Activated effector memory CD4-positive, alpha-beta T cell treated with Interleukin-2 at 50 U/mL for 16 hours (primary cell): ENCODE measurements at regions not wholly inside any gene's neighbourhood (a gene's known extent, or its start where the extent isn't known, plus 50 kb on each side); places are given as distances from the start of the nearest gene placed in this dataset.
"Not testable (repeated sequence)": the region's sequence is repeated elsewhere in the genome, so short reads cannot be mapped to it uniquely, and the experiment has no call there.

ENCODE experiments used
- DNase-seq: peaks from one replicate; pipeline ENCODE4 v3.0.0-alpha.2; 2020

GRCh38 chr2:238502088-238502810 is 75.5 kb downstream of the ASB1 start:
- DNase-seq, result no peak

- no peak for DNase-seq
Measured at GRCh38 chr2:238502956-238503791, 76.4 kb downstream of the ASB1 start.

- no peak for DNase-seq
Measured at GRCh38 chr2:238504181-238504931, 77.6 kb downstream of the ASB1 start.

- DNase-seq, result no peak
Measured at GRCh38 chr2:238505119-238505891, 78.6 kb downstream of the ASB1 start.

- DNase-seq, result no peak
Measured at GRCh38 chr2:238505892-238506280, 79.2 kb downstream of the ASB1 start.

GRCh38 chr2:238506371-238507068 is 79.8 kb downstream of the ASB1 start:
- no peak for DNase-seq

GRCh38 chr2:238507836-238508235 is 81.1 kb downstream of the ASB1 start:
- DNase-seq, result no peak

GRCh38 chr2:238509151-238509835 is 82.6 kb downstream of the ASB1 start:
- DNase-seq, result no peak

GRCh38 chr2:238509903-238510302 is 83.2 kb downstream of the ASB1 start:
- no peak for DNase-seq

GRCh38 chr2:238510911-238511613 is 84.3 kb downstream of the ASB1 start:
- DNase-seq, result no peak

GRCh38 chr2:238511614-238511950 is 84.9 kb downstream of the ASB1 start:
- no peak for DNase-seq

GRCh38 chr2:238512247-238512867 is 85.6 kb downstream of the ASB1 start:
- DNase-seq, result no peak

- DNase-seq, result no peak
Measured at GRCh38 chr2:238513346-238513745, 86.6 kb downstream of the ASB1 start.

GRCh38 chr2:238514024-238514423 is 87.3 kb downstream of the ASB1 start:
- DNase-seq, result not testable (repeated sequence)

GRCh38 chr2:238515377-238515776 is 88.7 kb downstream of the ASB1 start:
- no peak for DNase-seq

- DNase-seq, result no peak
Measured at GRCh38 chr2:238517209-238517608, 90.5 kb downstream of the ASB1 start.

- no peak for DNase-seq
Measured at GRCh38 chr2:238518172-238518820, 91.6 kb downstream of the ASB1 start.

- no peak for DNase-seq
Measured at GRCh38 chr2:238518821-238519186, 92.1 kb downstream of the ASB1 start.

- DNase-seq, result no peak
Measured at GRCh38 chr2:238520359-238520886, 93.7 kb downstream of the ASB1 start.

- DNase-seq, result no peak
Measured at GRCh38 chr2:238521002-238521401, 94.3 kb downstream of the ASB1 start.
